PC-9 (cell line): ENCODE measurements at regions not wholly inside any gene's neighbourhood (a gene's known extent, or its start where the extent isn't known, plus 50 kb on each side); places are given as distances from the start of the nearest gene placed in this dataset.

Source experiments
- BruUV-seq: library from RNA; stranded (reverse); fragments of 400-500 nt; replicated peaks from 2 replicates; lab custom pipeline; 2021; lab: Mats Ljungman, UMichigan
- CTCF ChIA-PET: fragments of 300-600 bp; sonication (Branson Sonifier 250); formaldehyde crosslinking; loops from one replicate; lab custom pipeline; 2022; ENCODE audit warnings: antibody characterized with exemption; lab: Charles Lee
- POLR2A ChIA-PET: fragments of 300-600 bp; sonication (Branson Sonifier 250); formaldehyde crosslinking; loops from one replicate; lab custom pipeline; 2022; ENCODE audit warnings: antibody characterized with exemption; ENCODE audit not compliant: unreplicated experiment; lab: Charles Lee
- DNase-seq, 2 experiments: peaks; one replicate each; pipeline versions ENCODE4 v3.0.0 to v3.0.0-alpha.2; 2015 to 2022; ENCODE audit warnings: mixed read lengths in 1 of 2
- H2AFZ ChIP-seq: fragments of 200-600 bp; sonication (generic); 2 replicates; pipeline ENCODE4 v1.8.1; 2017; ENCODE audit warnings: antibody characterized with exemption
- H3F3A ChIP-seq: fragments of 200-600 bp; sonication (generic); 2 replicates; pipeline ENCODE4 v1.8.1; 2017; ENCODE audit warnings: antibody characterized with exemption, mild to moderate bottlenecking, low read depth; ENCODE audit not compliant: insufficient read depth
- H3K27ac ChIP-seq: fragments of 200-600 bp; sonication (generic); 2 replicates; pipeline ENCODE4 v1.6.1; 2016; ENCODE audit warnings: mixed run types
- H3K27me3 ChIP-seq: fragments of 200-600 bp; sonication (generic); 2 replicates; pipeline ENCODE4 v1.6.1; 2016; ENCODE audit warnings: low read depth, mixed run types; ENCODE audit not compliant: insufficient read depth
- H3K36me3 ChIP-seq: fragments of 200-600 bp; sonication (generic); 2 replicates; pipeline ENCODE4 v1.6.1; 2016; ENCODE audit warnings: low read depth, mixed run types
- H3K4me1 ChIP-seq: fragments of 200-600 bp; sonication (generic); replicated peaks from 2 replicates; pipeline ENCODE4 v1.6.1; 2016; ENCODE audit warnings: mixed run types; ENCODE audit not compliant: insufficient read depth
- H3K4me2 ChIP-seq: fragments of 200-600 bp; sonication (generic); 2 replicates; pipeline ENCODE4 v1.6.1; 2017; ENCODE audit warnings: mixed run types
- H3K4me3 ChIP-seq: fragments of 200-600 bp; sonication (generic); 2 replicates; pipeline ENCODE4 v1.6.1; 2016; ENCODE audit warnings: mixed run types
- H3K79me2 ChIP-seq: fragments of 200-600 bp; sonication (generic); 2 replicates; pipeline ENCODE4 v1.6.1; 2017; ENCODE audit warnings: low read depth, mixed run types
- H3K9me2 ChIP-seq: fragments of 200-600 bp; sonication (generic); 2 replicates; pipeline ENCODE4 v1.8.1; 2017; ENCODE audit warnings: mild to moderate bottlenecking; ENCODE audit not compliant: insufficient read depth
- H3K9me3 ChIP-seq: fragments of 200-600 bp; sonication (generic); 2 replicates; pipeline ENCODE4 v1.8.1; 2016; ENCODE audit warnings: low read depth; ENCODE audit not compliant: insufficient read depth
- H4K20me1 ChIP-seq: fragments of 200-600 bp; sonication (generic); 2 replicates; pipeline ENCODE4 v1.8.1; 2017; ENCODE audit not compliant: insufficient read depth
- EZH2 ChIP-seq: fragments of 200-600 bp; sonication (generic); IDR thresholded peaks from 2 replicates; pipeline ENCODE4 v1.8.0; 2017; ENCODE audit warnings: antibody characterized with exemption, low read depth
- intact Hi-C: fragments of 100-400 bp; cut with micrococcal nuclease; formaldehyde crosslinking; loops from one replicate; pipeline ENCODE4 v1.10.0; 2022; ENCODE audit not compliant: unreplicated experiment
- TF ChIP-seq, protein P1 (sequence below): fragments of 200-600 bp; sonication (generic); conservative IDR thresholded peaks from 2 replicates; pipeline ENCODE4 v1.6.1; 2017; ENCODE audit warnings: mixed run types, antibody characterized with exemption, mild to moderate bottlenecking, moderate library complexity

DNA sequence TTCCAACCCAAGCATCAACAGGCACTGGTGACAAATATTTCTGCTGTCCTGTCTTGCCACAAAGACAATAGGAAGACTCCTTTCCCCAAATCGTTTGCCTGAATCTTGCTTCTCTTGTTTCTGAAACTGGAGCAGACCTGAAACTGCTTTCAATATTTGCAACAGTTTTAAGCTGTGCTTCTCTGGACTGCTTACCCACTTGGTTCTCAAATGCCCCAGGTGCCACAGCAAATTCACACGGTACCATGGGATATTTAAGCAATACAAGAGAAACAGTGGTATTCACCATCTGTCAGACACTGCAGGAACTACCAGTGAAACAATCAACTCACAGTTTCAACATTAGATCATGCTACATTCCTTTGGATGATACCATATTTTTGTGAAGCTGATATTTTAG, 309.4 kb downstream of the PARP8 start:
- Histone ChIP-seq H3K27ac (no peak overlapping the region), H3K79me2 (no peaks in the 10 kb centered on the region)

DNA sequence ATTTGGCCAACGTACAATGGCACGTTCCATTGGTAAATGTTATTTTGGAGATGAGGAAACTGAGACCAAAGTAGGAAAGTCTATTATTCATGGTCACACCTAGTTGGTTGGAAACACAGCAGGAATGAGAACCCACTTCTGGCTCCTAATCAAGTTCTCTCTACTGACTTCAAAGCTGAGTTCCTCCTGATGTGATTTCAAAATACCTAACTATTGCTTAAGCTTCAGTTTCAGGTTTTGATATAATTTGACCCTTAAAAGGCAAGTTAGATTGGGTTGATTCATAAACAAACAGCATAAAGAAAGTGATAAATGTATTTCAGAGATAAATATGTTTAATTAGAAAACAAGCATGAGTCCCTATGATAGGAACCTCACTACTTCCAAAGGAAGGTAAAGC, 312.5 kb downstream of the PARP8 start:
- H3K36me3 ChIP-seq: no peaks in the 10 kb centered on the region
- ChIA-PET POLR2A (no interaction called here), CTCF (no interaction called here)
- H2AFZ ChIP-seq: no peak overlapping the region
- H3K27me3 ChIP-seq: no peaks in the 10 kb centered on the region
- no peak overlapping the region for H3K4me3 ChIP-seq
- H3K4me1 ChIP-seq: no peaks in the 10 kb centered on the region
- no peak for DNase-seq
- H3K79me2 ChIP-seq: no peaks in the 10 kb centered on the region
- H3K9me2 ChIP-seq: no peaks in the 10 kb centered on the region; the same call in 1 of the 2 replicates
- H3F3A ChIP-seq: no peaks in the 10 kb centered on the region
- no peak overlapping the region for H3K4me2 ChIP-seq
- no TSS peak for BruUV-seq
- intact Hi-C loops: no loop called here
- H4K20me1 ChIP-seq: no peaks in the 10 kb centered on the region
- no peak for TF ChIP-seq EZH2
- TF ChIP-seq, protein P1, sequence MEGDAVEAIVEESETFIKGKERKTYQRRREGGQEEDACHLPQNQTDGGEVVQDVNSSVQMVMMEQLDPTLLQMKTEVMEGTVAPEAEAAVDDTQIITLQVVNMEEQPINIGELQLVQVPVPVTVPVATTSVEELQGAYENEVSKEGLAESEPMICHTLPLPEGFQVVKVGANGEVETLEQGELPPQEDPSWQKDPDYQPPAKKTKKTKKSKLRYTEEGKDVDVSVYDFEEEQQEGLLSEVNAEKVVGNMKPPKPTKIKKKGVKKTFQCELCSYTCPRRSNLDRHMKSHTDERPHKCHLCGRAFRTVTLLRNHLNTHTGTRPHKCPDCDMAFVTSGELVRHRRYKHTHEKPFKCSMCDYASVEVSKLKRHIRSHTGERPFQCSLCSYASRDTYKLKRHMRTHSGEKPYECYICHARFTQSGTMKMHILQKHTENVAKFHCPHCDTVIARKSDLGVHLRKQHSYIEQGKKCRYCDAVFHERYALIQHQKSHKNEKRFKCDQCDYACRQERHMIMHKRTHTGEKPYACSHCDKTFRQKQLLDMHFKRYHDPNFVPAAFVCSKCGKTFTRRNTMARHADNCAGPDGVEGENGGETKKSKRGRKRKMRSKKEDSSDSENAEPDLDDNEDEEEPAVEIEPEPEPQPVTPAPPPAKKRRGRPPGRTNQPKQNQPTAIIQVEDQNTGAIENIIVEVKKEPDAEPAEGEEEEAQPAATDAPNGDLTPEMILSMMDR: no peak
- no peaks in the 10 kb centered on the region for H3K9me3 ChIP-seq
- no peak overlapping the region for H3K27ac ChIP-seq

More for the DNA sequence above, 309.4 kb downstream of the PARP8 start:
- Histone ChIP-seq H3K9me2 (no peaks in the 10 kb centered on the region), H4K20me1 (no peaks in the 10 kb centered on the region), H3K4me1 (no peaks in the 10 kb centered on the region), H3F3A (no peaks in the 10 kb centered on the region), H3K4me2 (no peak overlapping the region), H3K4me3 (no peak overlapping the region), H3K27me3 (no peaks in the 10 kb centered on the region), H2AFZ (no peak overlapping the region), H3K9me3 (no peaks in the 10 kb centered on the region), H3K36me3 (no peaks in the 10 kb centered on the region)
- CTCF ChIA-PET: no interaction called here
- intact Hi-C loops: no loop called here
- no peak for TF ChIP-seq EZH2
- TF ChIP-seq, protein P1: no peak
- DNase-seq: no peak
- no TSS peak for BruUV-seq
- POLR2A ChIA-PET: no interaction called here

DNA sequence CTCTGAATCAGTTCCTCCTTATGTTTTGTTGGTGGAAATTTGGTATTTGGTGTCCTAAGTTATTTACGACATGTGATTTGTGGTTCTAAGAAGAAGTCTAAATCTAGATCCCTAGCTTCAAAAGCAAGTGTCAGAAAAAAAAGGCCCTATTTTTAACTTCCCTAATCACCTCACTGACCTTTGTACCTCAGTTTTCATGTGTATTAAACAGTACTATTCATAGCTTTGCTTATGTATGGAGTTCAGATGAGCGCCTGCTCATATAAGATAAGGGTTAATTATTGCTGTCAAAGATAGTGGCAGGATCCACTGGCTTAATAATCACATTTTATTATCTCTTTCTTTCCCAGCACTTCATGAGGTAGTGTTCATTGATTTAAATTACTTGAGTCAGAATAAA, 318.2 kb downstream of the PARP8 start:
- H3K9me3 ChIP-seq: no peaks in the 10 kb centered on the region
- no peak overlapping the region for H3K4me2 ChIP-seq
- no peak for DNase-seq
- no peaks in the 10 kb centered on the region for H3K27me3 ChIP-seq
- no peaks in the 10 kb centered on the region for H3F3A ChIP-seq
- intact Hi-C loops: no loop called here
- H3K79me2 ChIP-seq: no peaks in the 10 kb centered on the region
- no peaks in the 10 kb centered on the region for H4K20me1 ChIP-seq
- ChIA-PET POLR2A (interaction anchor here (0.6 kb wide), 1 partner anchor 978 kb away, joined by 4 read pairs; no protein-coding TSS in a partner anchor), CTCF (no interaction called here)
- peaks cover 3% of the 10 kb centered on the region; the same call in 1 of the 2 replicates for H3K9me2 ChIP-seq
- H2AFZ ChIP-seq: no peak overlapping the region
- no peaks in the 10 kb centered on the region for H3K36me3 ChIP-seq
- no peak for TF ChIP-seq EZH2
- H3K4me1 ChIP-seq: no peaks in the 10 kb centered on the region
- no peak overlapping the region for H3K27ac ChIP-seq
- no TSS peak for BruUV-seq
- H3K4me3 ChIP-seq: no peak overlapping the region
